ENCODE measurements at regions not wholly inside any gene's neighbourhood (a gene's known extent, or its start where the extent isn't known, plus 50 kb on each side); places are given as distances from the start of the nearest gene placed in this dataset.

DNA sequence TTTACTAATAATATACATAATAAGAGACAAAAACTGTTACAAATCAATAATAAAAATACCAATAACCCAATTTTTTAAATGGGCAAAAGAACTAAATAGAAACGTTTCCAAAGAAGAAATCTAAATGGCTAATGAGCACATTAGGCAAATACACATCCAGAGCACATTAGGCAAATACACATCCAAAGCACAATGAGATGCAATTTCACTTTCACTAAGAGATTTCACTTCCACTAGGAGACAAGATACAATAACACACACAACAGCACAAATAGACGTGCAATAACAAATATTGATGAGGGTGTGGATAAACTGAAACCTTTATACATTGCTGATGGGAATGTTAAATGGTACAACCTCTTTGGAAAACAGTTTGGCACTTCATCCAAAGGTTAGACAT lies 250.7 kb downstream of the ARAP2 start:
- no peak for TF ChIP-seq POLR2A (IDR thresholded peaks at IDR 0.05)
- no peak for TF ChIP-seq EP300 (IDR thresholded peaks at IDR 0.05)
- TF ChIP-seq, protein P1, sequence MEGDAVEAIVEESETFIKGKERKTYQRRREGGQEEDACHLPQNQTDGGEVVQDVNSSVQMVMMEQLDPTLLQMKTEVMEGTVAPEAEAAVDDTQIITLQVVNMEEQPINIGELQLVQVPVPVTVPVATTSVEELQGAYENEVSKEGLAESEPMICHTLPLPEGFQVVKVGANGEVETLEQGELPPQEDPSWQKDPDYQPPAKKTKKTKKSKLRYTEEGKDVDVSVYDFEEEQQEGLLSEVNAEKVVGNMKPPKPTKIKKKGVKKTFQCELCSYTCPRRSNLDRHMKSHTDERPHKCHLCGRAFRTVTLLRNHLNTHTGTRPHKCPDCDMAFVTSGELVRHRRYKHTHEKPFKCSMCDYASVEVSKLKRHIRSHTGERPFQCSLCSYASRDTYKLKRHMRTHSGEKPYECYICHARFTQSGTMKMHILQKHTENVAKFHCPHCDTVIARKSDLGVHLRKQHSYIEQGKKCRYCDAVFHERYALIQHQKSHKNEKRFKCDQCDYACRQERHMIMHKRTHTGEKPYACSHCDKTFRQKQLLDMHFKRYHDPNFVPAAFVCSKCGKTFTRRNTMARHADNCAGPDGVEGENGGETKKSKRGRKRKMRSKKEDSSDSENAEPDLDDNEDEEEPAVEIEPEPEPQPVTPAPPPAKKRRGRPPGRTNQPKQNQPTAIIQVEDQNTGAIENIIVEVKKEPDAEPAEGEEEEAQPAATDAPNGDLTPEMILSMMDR (IDR thresholded peaks at IDR 0.05): no peak
- Histone ChIP-seq H3K4me1 (no peaks in the 10 kb centered on the region), H3K27ac (no peak overlapping the region), H3K9me3 (peaks cover 0 to 6% (median 0%) of the 10 kb centered on the region in 4 donors), H3K4me3 (no peak overlapping the region), H3K36me3 (no peaks in the 10 kb centered on the region), H3K27me3 (no peaks in the 10 kb centered on the region)
- WGBS, 2 donors: 69 to 76% methylated on average over 2 of the region's 2 CpGs
- no peak for DNase-seq (ENCODE audit: low spot score in 2 of 2)

DNA sequence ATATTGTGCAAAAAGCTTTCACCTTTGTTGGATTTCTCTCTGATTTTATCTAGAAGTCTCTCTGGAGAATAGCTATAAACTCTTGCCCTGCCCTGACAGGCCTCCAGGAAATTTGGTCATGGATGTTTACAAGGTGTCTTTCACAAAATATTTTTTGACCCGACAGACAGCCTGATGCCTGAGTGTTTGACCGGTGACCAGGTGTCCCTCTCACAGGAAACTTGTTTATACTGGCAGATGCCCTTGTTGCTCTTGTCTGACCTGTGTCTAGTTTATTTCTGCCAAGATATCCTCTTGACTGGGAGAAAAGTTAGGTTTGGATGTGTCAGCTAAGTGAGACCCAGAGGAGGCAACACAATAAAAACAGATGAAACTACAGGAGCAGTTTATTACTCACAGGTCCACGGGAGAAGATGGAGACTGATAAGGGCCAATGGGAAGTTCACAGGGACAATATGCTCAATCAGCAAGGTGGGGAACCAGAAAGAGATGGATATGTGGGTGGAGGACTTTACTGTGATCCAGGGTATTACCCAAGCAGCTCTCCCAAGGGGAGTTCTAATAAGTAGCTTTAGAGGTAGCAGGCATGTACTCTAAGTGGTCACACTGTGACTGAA lies 243.3 kb downstream of the ARAP2 start:
- no peaks in the 10 kb centered on the region for H3K27me3 ChIP-seq
- H3K36me3 ChIP-seq: no peaks in the 10 kb centered on the region
- WGBS, 2 donors: 60 to 67% methylated on average over 3 of the region's 3 CpGs
- H3K27ac ChIP-seq: no peak overlapping the region
- no peaks in the 10 kb centered on the region for H3K4me1 ChIP-seq
- peaks cover 0 to 6% (median 0%) of the 10 kb centered on the region in 4 donors for H3K9me3 ChIP-seq
- no peak for DNase-seq (ENCODE audit: low spot score in 2 of 2)
- H3K4me3 ChIP-seq: no peak overlapping the region
- no peak for TF ChIP-seq POLR2A (IDR thresholded peaks at IDR 0.05)
- TF ChIP-seq, protein P1 (IDR thresholded peaks at IDR 0.05): no peak
- no peak for TF ChIP-seq EP300 (IDR thresholded peaks at IDR 0.05)

DNA sequence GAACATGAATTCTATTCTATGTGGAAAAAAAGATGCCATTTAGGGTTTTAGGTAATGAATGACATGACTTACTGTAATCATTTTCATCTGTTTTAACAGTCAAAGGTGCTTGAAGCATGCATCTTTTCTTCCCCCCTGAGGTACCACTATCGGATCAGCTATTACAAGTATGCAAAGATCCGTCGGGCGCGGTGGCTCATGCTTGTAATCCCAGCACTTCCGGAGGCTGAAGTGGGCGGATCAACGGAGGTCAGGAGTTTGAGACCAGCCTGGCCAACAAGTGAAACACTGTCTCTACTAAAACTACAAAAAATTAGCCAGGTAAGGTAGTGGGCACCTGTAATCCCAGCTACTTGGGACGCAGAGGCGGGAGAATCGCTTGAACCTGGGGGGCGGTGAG lies 241.3 kb downstream of the ARAP2 start:
- H3K27me3 ChIP-seq: no peaks in the 10 kb centered on the region
- no peak overlapping the region for H3K4me3 ChIP-seq
- no peak for DNase-seq (ENCODE audit: low spot score in 2 of 2)
- no peaks in the 10 kb centered on the region for H3K36me3 ChIP-seq
- WGBS, 2 donors: 90 to 93% methylated on average over 12 of the region's 12 CpGs
- peaks cover 0 to 6% (median 0%) of the 10 kb centered on the region in 4 donors for H3K9me3 ChIP-seq
- no peak overlapping the region for H3K27ac ChIP-seq
- no peaks in the 10 kb centered on the region for H3K4me1 ChIP-seq
- TF ChIP-seq, protein P1 (IDR thresholded peaks at IDR 0.05): no peak
- no peak for TF ChIP-seq EP300 (IDR thresholded peaks at IDR 0.05)
- no peak for TF ChIP-seq POLR2A (IDR thresholded peaks at IDR 0.05)

DNA sequence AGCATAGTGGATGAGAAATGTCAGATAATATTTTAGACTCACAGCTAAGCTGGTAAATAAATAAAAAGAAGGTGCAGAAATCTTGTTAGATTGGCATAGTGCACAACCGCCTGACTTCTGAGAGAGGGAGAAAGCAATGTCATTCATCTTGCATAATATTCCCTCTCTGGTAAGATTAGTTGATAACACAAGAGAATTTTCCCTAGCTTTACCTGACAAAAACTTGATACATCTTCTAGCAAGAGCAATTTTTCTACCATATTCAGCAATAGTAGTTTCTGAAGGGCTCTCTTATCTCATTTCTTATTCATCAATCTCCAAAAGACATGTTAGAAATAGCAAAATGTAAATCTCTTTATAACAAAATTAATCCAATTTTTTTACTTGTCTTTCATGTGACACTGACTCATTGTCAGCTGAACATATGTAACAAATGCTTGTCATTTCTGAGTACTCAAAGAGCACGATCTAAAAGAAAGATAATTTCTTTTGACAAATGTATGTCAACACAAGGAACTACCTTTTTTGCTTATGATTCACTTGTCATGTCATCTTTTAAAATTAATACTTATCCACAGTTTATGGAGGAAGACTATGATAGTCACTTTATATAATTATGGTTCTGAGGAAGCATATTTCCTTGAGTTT lies 240.0 kb downstream of the ARAP2 start:
- 68 to 72% methylated on average over 2 of the region's 2 CpGs for WGBS, 2 donors

DNA sequence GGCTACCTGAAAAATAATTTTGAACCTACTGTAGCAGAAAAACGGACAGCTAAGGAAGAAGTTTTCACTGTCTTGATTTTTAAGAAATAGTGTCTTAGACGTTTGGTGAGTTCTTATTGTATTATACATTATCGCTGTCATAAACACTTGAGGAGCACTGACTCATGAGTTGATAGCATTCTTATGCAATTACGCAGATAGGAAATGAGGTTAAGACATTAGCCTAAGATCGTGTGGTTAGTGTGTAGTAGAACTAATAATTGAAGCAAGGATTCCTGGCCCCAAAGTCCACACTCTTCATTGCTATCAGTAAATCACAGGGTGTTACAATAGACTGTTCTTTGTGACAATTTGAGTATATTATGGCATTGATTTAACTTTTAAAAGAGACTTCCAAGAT lies 238.1 kb downstream of the ARAP2 start:
- no peak for DNase-seq (ENCODE audit: low spot score in 2 of 2)
- H3K4me1 ChIP-seq: no peaks in the 10 kb centered on the region
- no peak overlapping the region for H3K27ac ChIP-seq
- H3K36me3 ChIP-seq: no peaks in the 10 kb centered on the region
- H3K4me3 ChIP-seq: no peak overlapping the region
- peaks cover 0 to 3% (median 0%) of the 10 kb centered on the region in 4 donors for H3K9me3 ChIP-seq
- no peaks in the 10 kb centered on the region for H3K27me3 ChIP-seq
- WGBS, 2 donors: 72 to 77% methylated on average over 5 of the region's 5 CpGs
- TF ChIP-seq POLR2A (IDR thresholded peaks at IDR 0.05) (no peak), EP300 (IDR thresholded peaks at IDR 0.05) (no peak)
- TF ChIP-seq, protein P1 (IDR thresholded peaks at IDR 0.05): no peak

More for the DNA sequence above, 240.0 kb downstream of the ARAP2 start:
- Histone ChIP-seq H3K4me3 (no peak overlapping the region), H3K4me1 (no peaks in the 10 kb centered on the region), H3K27me3 (no peaks in the 10 kb centered on the region), H3K36me3 (no peaks in the 10 kb centered on the region), H3K27ac (no peak overlapping the region), H3K9me3 (peaks cover 0 to 6% (median 0%) of the 10 kb centered on the region in 4 donors)
- DNase-seq (ENCODE audit: low spot score in 2 of 2): no peak
- no peak for TF ChIP-seq EP300 (IDR thresholded peaks at IDR 0.05)
- TF ChIP-seq, protein P1 (IDR thresholded peaks at IDR 0.05): no peak
- no peak for TF ChIP-seq POLR2A (IDR thresholded peaks at IDR 0.05)
